ENCODE measurements at regions not wholly inside any gene's neighbourhood (a gene's known extent, or its start where the extent isn't known, plus 50 kb on each side); places are given as distances from the start of the nearest gene placed in this dataset.

DNA sequence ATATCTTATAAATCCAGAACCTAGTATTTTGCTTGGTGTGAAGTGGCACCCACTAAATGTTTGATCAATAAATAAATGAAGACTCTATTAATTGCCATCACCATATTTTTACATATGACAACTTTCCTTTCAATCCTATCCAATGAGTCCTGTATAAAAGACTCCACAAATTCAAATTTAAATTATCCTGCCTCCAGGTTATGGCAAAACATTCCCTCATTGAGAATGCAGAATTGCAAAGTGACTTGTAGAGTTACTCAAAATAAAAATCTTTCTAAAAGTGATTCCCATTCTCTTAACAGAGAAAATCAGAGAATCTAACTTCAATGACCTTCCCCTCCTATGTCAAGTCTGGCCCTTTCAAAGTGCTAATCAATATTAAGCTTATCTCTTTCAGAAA lies 236.8 kb downstream of the GRB14 start:
- TF ChIP-seq, protein P1, sequence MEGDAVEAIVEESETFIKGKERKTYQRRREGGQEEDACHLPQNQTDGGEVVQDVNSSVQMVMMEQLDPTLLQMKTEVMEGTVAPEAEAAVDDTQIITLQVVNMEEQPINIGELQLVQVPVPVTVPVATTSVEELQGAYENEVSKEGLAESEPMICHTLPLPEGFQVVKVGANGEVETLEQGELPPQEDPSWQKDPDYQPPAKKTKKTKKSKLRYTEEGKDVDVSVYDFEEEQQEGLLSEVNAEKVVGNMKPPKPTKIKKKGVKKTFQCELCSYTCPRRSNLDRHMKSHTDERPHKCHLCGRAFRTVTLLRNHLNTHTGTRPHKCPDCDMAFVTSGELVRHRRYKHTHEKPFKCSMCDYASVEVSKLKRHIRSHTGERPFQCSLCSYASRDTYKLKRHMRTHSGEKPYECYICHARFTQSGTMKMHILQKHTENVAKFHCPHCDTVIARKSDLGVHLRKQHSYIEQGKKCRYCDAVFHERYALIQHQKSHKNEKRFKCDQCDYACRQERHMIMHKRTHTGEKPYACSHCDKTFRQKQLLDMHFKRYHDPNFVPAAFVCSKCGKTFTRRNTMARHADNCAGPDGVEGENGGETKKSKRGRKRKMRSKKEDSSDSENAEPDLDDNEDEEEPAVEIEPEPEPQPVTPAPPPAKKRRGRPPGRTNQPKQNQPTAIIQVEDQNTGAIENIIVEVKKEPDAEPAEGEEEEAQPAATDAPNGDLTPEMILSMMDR (IDR thresholded peaks at IDR 0.05; ENCODE audit: control extremely low read depth in 1 of 3, insufficient read depth in 1 of 3, low read depth in 1 of 3, low read length in 3 of 3): no peak
- TF ChIP-seq SP4 (IDR thresholded peaks at IDR 0.05; ENCODE audit: low read length) (no peak), RFX5 (IDR thresholded peaks at IDR 0.05; ENCODE audit: borderline replicate concordance, low read depth, low read length) (no peak), POLR2A (IDR thresholded peaks at IDR 0.05; ENCODE audit: control extremely low read depth in 1 of 2, low read depth in 2 of 2, low read length in 2 of 2) (no peak), EP300 (IDR thresholded peaks at IDR 0.05; ENCODE audit: borderline replicate concordance in 1 of 2, low read depth in 2 of 2, low read length in 2 of 2) (no peak)

All from H1 (cell line).